ENCODE measurements at regions not wholly inside any gene's neighbourhood (a gene's known extent, or its start where the extent isn't known, plus 50 kb on each side); places are given as distances from the start of the nearest gene placed in this dataset.

- H3K4me3 ChIP-seq (replicated peaks; ENCODE audit: insufficient read depth, low read length): no peak overlapping the region
- no peaks in the 10 kb centered on the region for H3K27me3 ChIP-seq (ENCODE audit: insufficient read depth, poor library complexity, severe bottlenecking)
- no peak overlapping the region for H3K27ac ChIP-seq (replicated peaks)
- TF ChIP-seq POLR2AphosphoS5 (IDR thresholded peaks at IDR 0.05; ENCODE audit: low read depth) (no peak), GABPA (IDR thresholded peaks at IDR 0.05; ENCODE audit: low read depth) (no peak), REST (IDR thresholded peaks at IDR 0.05; ENCODE audit: insufficient replicate concordance, low read depth) (no peak), CTCF (IDR thresholded peaks at IDR 0.05; ENCODE audit: insufficient read depth, low read length) (no peak), SPI1 (IDR thresholded peaks at IDR 0.05; ENCODE audit: borderline replicate concordance, low read depth) (no peak)
- no peak for DNase-seq (ENCODE audit: low read depth in 1 of 2, low spot score in 1 of 2)
Measured at GRCh38 chr9:118000581-118000980, 296.4 kb downstream of the TLR4 start.

GRCh38 chr9:118003240-118003639 is 299.0 kb downstream of the TLR4 start:
- no peak overlapping the region for H3K27ac ChIP-seq (replicated peaks)
- H3K4me3 ChIP-seq (replicated peaks; ENCODE audit: insufficient read depth, low read length): no peak overlapping the region
- no peaks in the 10 kb centered on the region for H3K27me3 ChIP-seq (ENCODE audit: insufficient read depth, poor library complexity, severe bottlenecking)
- no peak for TF ChIP-seq CTCF (IDR thresholded peaks at IDR 0.05; ENCODE audit: insufficient read depth, low read length)
- no peak for TF ChIP-seq POLR2AphosphoS5 (IDR thresholded peaks at IDR 0.05; ENCODE audit: low read depth)
- TF ChIP-seq SPI1 (IDR thresholded peaks at IDR 0.05; ENCODE audit: borderline replicate concordance, low read depth): no peak
- TF ChIP-seq REST (IDR thresholded peaks at IDR 0.05; ENCODE audit: insufficient replicate concordance, low read depth): no peak
- no peak for TF ChIP-seq GABPA (IDR thresholded peaks at IDR 0.05; ENCODE audit: low read depth)
- DNase-seq (ENCODE audit: low read depth in 1 of 2, low spot score in 1 of 2): peak in 1 of 2 experiments; percentile 8

- H3K27me3 ChIP-seq (ENCODE audit: insufficient read depth, poor library complexity, severe bottlenecking): no peaks in the 10 kb centered on the region
- TF ChIP-seq REST (IDR thresholded peaks at IDR 0.05; ENCODE audit: insufficient replicate concordance, low read depth) (no peak), SPI1 (IDR thresholded peaks at IDR 0.05; ENCODE audit: borderline replicate concordance, low read depth) (no peak), POLR2AphosphoS5 (IDR thresholded peaks at IDR 0.05; ENCODE audit: low read depth) (no peak), CTCF (IDR thresholded peaks at IDR 0.05; ENCODE audit: insufficient read depth, low read length) (no peak), GABPA (IDR thresholded peaks at IDR 0.05; ENCODE audit: low read depth) (no peak)
- H3K27ac ChIP-seq (replicated peaks): no peak overlapping the region
- no peak for DNase-seq (ENCODE audit: low read depth in 1 of 2, low spot score in 1 of 2)
- H3K4me3 ChIP-seq (replicated peaks; ENCODE audit: insufficient read depth, low read length): no peak overlapping the region
Measured at GRCh38 chr9:118008246-118008645, 304.0 kb downstream of the TLR4 start.

All from HL-60 (cell line).